DMS53 (cell line): ENCODE measurements at regions not wholly inside any gene's neighbourhood (a gene's known extent, or its start where the extent isn't known, plus 50 kb on each side); places are given as distances from the start of the nearest gene placed in this dataset.
"Not testable (repeated sequence)": the region's sequence is repeated elsewhere in the genome, so short reads cannot be mapped to it uniquely, and the experiment has no call there.

ENCODE experiments used
- DNase-seq: peaks from one replicate; lab custom pipeline; 2025; lab: John Stamatoyannopoulos, UW

- DNase-seq, result no peak
Measured at GRCh38 chr3:24545887-24546286, 51.2 kb upstream of the THRB start.

- no peak for DNase-seq
Measured at GRCh38 chr3:24548278-24548677, 53.6 kb upstream of the THRB start.

- DNase-seq, result peak; percentile 41
Measured at GRCh38 chr3:24550588-24550987, 55.9 kb upstream of the THRB start.

- no peak for DNase-seq
Measured at GRCh38 chr3:24551626-24552025, 57.0 kb upstream of the THRB start.

GRCh38 chr3:24562895-24563294, 68.2 kb upstream of the THRB start:
- no peak for DNase-seq

GRCh38 chr3:24565053-24565452, 70.4 kb upstream of the THRB start:
- DNase-seq, result no peak

- no peak for DNase-seq
Measured at GRCh38 chr3:24565656-24566055, 71.0 kb upstream of the THRB start.

- DNase-seq, result no peak
Measured at GRCh38 chr3:24566927-24567326, 72.3 kb upstream of the THRB start.

GRCh38 chr3:24572409-24572808, 77.8 kb upstream of the THRB start:
- DNase-seq, result not testable (repeated sequence)

GRCh38 chr3:24573576-24573975, 78.9 kb upstream of the THRB start:
- DNase-seq, result no peak

GRCh38 chr3:24578324-24578723, 83.7 kb upstream of the THRB start:
- no peak for DNase-seq

GRCh38 chr3:24578951-24579421, 84.3 kb upstream of the THRB start:
- DNase-seq, result no peak

GRCh38 chr3:24582431-24583403, 88.1 kb upstream of the THRB start:
- DNase-seq, result peak; percentile 1

GRCh38 chr3:24586920-24587319, 92.3 kb upstream of the THRB start:
- no peak for DNase-seq

GRCh38 chr3:24588629-24589512, 94.2 kb upstream of the THRB start:
- DNase-seq, result no peak

GRCh38 chr3:24589513-24589851, 94.8 kb upstream of the THRB start:
- DNase-seq, result no peak

- DNase-seq, result no peak
Measured at GRCh38 chr3:24589931-24590880, 95.6 kb upstream of the THRB start.

- no peak for DNase-seq
Measured at GRCh38 chr3:24591191-24591590, 96.5 kb upstream of the THRB start.

GRCh38 chr3:24591661-24592555, 97.3 kb upstream of the THRB start:
- DNase-seq, result peak; percentile 23

GRCh38 chr3:24594161-24594560, 99.5 kb upstream of the THRB start:
- no peak for DNase-seq

- DNase-seq, result peak; percentile 18
Measured at GRCh38 chr3:24595796-24596195, 101.1 kb upstream of the THRB start.
